Heart left ventricle (tissue), 13 donors: ENCODE measurements at regions not wholly inside any gene's neighbourhood (a gene's known extent, or its start where the extent isn't known, plus 50 kb on each side); places are given as distances from the start of the nearest gene placed in this dataset.

Experiments used
- POLR2A ChIP-seq, 2 donors: fragments of 450-650 bp; IDR thresholded peaks; one replicate each; pipeline ENCODE4 v1.6.1; 2017; ENCODE audit warnings: antibody characterized with exemption in 2 of 2, mild to moderate bottlenecking in 2 of 2, moderate library complexity in 2 of 2
- TF ChIP-seq, protein P1 (sequence below), 12 donors: fragments of 200-600 bp; sonication (generic) in 4 of 12; IDR thresholded peaks; one replicate each; pipeline versions ENCODE4 v1.5.0 to v1.8.0; 2018 to 2022; ENCODE audit warnings: antibody characterized with exemption in 12 of 12, mild to moderate bottlenecking in 5 of 12
- donor health status: ischemic (EF 13 %, LVEDD 7.1; RV severe dilation, severe dysfunction).
- donor health status: DM: no; HTN: yes; CAD: no.
- donor health status: DM: no; HTN: no; CAD: no.
- donor health status: ischemic (EF 25% LVEDD 6.9; RV normal size, moderate dysfunction).
- donor health status: ischemic (EF 25% LVEDD 5.7; RV mildly dilated, moderate dysfunction).
- donor health status: ischemic (EF 35%, LVEDD 5.7; RV mildly dilated, moderate dysfunction).
- donor health status: nonischemic (EF 11% LVEDD 7.7; RV severe dilation, severe dysfunction).
- donor health status: DM: yes; HTN: yes; CAD: no.
- donor health status: PGD.
- donor health status: ischemic (EF 29% LVEDD 5.4; RV normal size, mild dysfunction).
- donor health status: nonischemic (EF 23%, LVEDD 6.1; RV moderate dilation, normal function).

GRCh38 chr4:33150525-33150910, 2430.3 kb downstream of the PCDH7 start:
- TF ChIP-seq, protein P1, sequence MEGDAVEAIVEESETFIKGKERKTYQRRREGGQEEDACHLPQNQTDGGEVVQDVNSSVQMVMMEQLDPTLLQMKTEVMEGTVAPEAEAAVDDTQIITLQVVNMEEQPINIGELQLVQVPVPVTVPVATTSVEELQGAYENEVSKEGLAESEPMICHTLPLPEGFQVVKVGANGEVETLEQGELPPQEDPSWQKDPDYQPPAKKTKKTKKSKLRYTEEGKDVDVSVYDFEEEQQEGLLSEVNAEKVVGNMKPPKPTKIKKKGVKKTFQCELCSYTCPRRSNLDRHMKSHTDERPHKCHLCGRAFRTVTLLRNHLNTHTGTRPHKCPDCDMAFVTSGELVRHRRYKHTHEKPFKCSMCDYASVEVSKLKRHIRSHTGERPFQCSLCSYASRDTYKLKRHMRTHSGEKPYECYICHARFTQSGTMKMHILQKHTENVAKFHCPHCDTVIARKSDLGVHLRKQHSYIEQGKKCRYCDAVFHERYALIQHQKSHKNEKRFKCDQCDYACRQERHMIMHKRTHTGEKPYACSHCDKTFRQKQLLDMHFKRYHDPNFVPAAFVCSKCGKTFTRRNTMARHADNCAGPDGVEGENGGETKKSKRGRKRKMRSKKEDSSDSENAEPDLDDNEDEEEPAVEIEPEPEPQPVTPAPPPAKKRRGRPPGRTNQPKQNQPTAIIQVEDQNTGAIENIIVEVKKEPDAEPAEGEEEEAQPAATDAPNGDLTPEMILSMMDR (IDR thresholded peaks at IDR 0.05): no peak
- no peak for TF ChIP-seq POLR2A (IDR thresholded peaks at IDR 0.05)
